Chondrocyte (in vitro differentiated cells): ENCODE measurements at regions not wholly inside any gene's neighbourhood (a gene's known extent, or its start where the extent isn't known, plus 50 kb on each side); places are given as distances from the start of the nearest gene placed in this dataset.

ENCODE experiments used
- DNase-seq: peaks from one replicate; pipeline ENCODE4 v3.0.0; 2021; ENCODE audit warnings: mixed read lengths, low spot score
- H3K27ac Mint-ChIP-seq: one replicate; pipeline ENCODE4 v1.8.0; 2021; ENCODE audit warnings: mild to moderate bottlenecking, moderate library complexity, mixed read lengths; ENCODE audit not compliant: unreplicated experiment
- H3K27me3 Mint-ChIP-seq: 2 replicates; pipeline ENCODE4 v1.8.0; 2021; ENCODE audit warnings: low read depth, mixed read lengths
- H3K36me3 Mint-ChIP-seq: 2 replicates; pipeline ENCODE4 v1.8.0; 2021; ENCODE audit warnings: low read depth, mixed read lengths
- H3K4me1 Mint-ChIP-seq: 2 replicates; pipeline ENCODE4 v1.8.0; 2021; ENCODE audit warnings: low read depth, mild to moderate bottlenecking, mixed read lengths
- H3K4me3 Mint-ChIP-seq: one replicate; pipeline ENCODE4 v1.8.0; 2021; ENCODE audit warnings: mild to moderate bottlenecking, moderate library complexity, mixed read lengths; ENCODE audit not compliant: unreplicated experiment
- H3K9me3 Mint-ChIP-seq: 2 replicates; pipeline ENCODE4 v1.8.0; 2021; ENCODE audit warnings: low read depth, mixed read lengths
- TF ChIP-seq, protein P1 (sequence below): fragments of 200-600 bp; sonication (generic); IDR thresholded peaks from 2 replicates; pipeline ENCODE4 v1.5.0; 2021; ENCODE audit warnings: antibody characterized with exemption, mild to moderate bottlenecking, moderate library complexity

GRCh38 chr1:82044111-82044510 lies 243.4 kb downstream of the ADGRL2 start:
- TF ChIP-seq, protein P1, sequence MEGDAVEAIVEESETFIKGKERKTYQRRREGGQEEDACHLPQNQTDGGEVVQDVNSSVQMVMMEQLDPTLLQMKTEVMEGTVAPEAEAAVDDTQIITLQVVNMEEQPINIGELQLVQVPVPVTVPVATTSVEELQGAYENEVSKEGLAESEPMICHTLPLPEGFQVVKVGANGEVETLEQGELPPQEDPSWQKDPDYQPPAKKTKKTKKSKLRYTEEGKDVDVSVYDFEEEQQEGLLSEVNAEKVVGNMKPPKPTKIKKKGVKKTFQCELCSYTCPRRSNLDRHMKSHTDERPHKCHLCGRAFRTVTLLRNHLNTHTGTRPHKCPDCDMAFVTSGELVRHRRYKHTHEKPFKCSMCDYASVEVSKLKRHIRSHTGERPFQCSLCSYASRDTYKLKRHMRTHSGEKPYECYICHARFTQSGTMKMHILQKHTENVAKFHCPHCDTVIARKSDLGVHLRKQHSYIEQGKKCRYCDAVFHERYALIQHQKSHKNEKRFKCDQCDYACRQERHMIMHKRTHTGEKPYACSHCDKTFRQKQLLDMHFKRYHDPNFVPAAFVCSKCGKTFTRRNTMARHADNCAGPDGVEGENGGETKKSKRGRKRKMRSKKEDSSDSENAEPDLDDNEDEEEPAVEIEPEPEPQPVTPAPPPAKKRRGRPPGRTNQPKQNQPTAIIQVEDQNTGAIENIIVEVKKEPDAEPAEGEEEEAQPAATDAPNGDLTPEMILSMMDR, result no peak
- Mint-ChIP-seq H3K36me3 (peaks cover 2% of the 10 kb centered on the region), H3K27ac (no peak overlapping the region), H3K4me3 (no peak overlapping the region), H3K4me1 (no peaks in the 10 kb centered on the region), H3K27me3 (no peaks in the 10 kb centered on the region), H3K9me3 (no peaks in the 10 kb centered on the region)
- DNase-seq, result no peak

GRCh38 chr1:82042306-82043060 lies 241.7 kb downstream of the ADGRL2 start:
- no peak for DNase-seq
- Mint-ChIP-seq H3K4me3 (no peak overlapping the region), H3K27ac (no peak overlapping the region), H3K36me3 (peaks cover 2% of the 10 kb centered on the region), H3K27me3 (no peaks in the 10 kb centered on the region), H3K4me1 (peaks cover 5% of the 10 kb centered on the region), H3K9me3 (no peaks in the 10 kb centered on the region)
- TF ChIP-seq, protein P1, result no peak
